GM10847 (cell line): ENCODE measurements at regions not wholly inside any gene's neighbourhood (a gene's known extent, or its start where the extent isn't known, plus 50 kb on each side); places are given as distances from the start of the nearest gene placed in this dataset.

ENCODE experiments used
- POLR2A ChIP-seq: IDR thresholded peaks from 2 replicates; pipeline ENCODE4 v1.6.1; 2011; ENCODE audit not compliant: insufficient read length; ENCODE audit errors: extremely low read depth

- TF ChIP-seq POLR2A: no peak
Measured at GRCh38 chr6:155786528-155786927, 330.9 kb upstream of the NOX3 start.

- TF ChIP-seq POLR2A: no peak
Measured at GRCh38 chr6:155782739-155783459, 327.3 kb upstream of the NOX3 start.

GRCh38 chr6:155782320-155782731 is 326.7 kb upstream of the NOX3 start:
- no peak for TF ChIP-seq POLR2A

GRCh38 chr6:155779456-155779855 is 323.8 kb upstream of the NOX3 start:
- no peak for TF ChIP-seq POLR2A

GRCh38 chr6:155778336-155778735 is 322.7 kb upstream of the NOX3 start:
- TF ChIP-seq POLR2A: no peak

GRCh38 chr6:155771822-155772221 is 316.2 kb upstream of the NOX3 start:
- no peak for TF ChIP-seq POLR2A

GRCh38 chr6:155770856-155771255 is 315.2 kb upstream of the NOX3 start:
- no peak for TF ChIP-seq POLR2A

- TF ChIP-seq POLR2A: no peak
Measured at GRCh38 chr6:155770313-155770712, 314.7 kb upstream of the NOX3 start.

- no peak for TF ChIP-seq POLR2A
Measured at GRCh38 chr6:155765275-155766194, 309.9 kb upstream of the NOX3 start.

- no peak for TF ChIP-seq POLR2A
Measured at GRCh38 chr6:155762649-155763048, 307.0 kb upstream of the NOX3 start.

- TF ChIP-seq POLR2A: no peak
Measured at GRCh38 chr6:155755452-155755851, 299.8 kb upstream of the NOX3 start.

- no peak for TF ChIP-seq POLR2A
Measured at GRCh38 chr6:155747491-155747890, 291.9 kb upstream of the NOX3 start.

- TF ChIP-seq POLR2A: no peak
Measured at GRCh38 chr6:155740781-155741399, 285.3 kb upstream of the NOX3 start.

GRCh38 chr6:155738602-155739105 is 283.0 kb upstream of the NOX3 start:
- no peak for TF ChIP-seq POLR2A

- TF ChIP-seq POLR2A: no peak
Measured at GRCh38 chr6:155717374-155717773, 261.7 kb upstream of the NOX3 start.

- no peak for TF ChIP-seq POLR2A
Measured at GRCh38 chr6:155710704-155711103, 255.1 kb upstream of the NOX3 start.
